Tibial artery (tissue), 4 donors: ENCODE measurements at regions not wholly inside any gene's neighbourhood (a gene's known extent, or its start where the extent isn't known, plus 50 kb on each side); places are given as distances from the start of the nearest gene placed in this dataset.

ENCODE experiments used
- DNase-seq, 2 donors: peaks; one replicate each; pipeline ENCODE4 v3.0.0-alpha.2; 2019
- H3K27ac ChIP-seq, 2 donors: fragments of 200-600 bp; sonication (generic) in 1 of 2; 1 replicate in 1 of 2; 2 replicates in 1 of 2; pipeline ENCODE4 v1.5.1; 2018 to 2019; ENCODE audit warnings: mild to moderate bottlenecking in 1 of 2
- H3K27me3 ChIP-seq, 2 donors: fragments of 200-600 bp; sonication (generic) in 1 of 2; one replicate each; pipeline versions ENCODE4 v1.5.1 to v1.6.0; 2016 to 2019
- H3K36me3 ChIP-seq, 3 donors: fragments of 200-600 bp; sonication (generic) in 2 of 3; one replicate each; pipeline ENCODE4 v1.5.1; 2016 to 2019; ENCODE audit warnings: mild to moderate bottlenecking in 2 of 3
- H3K4me1 ChIP-seq, 4 donors: fragments of 200-600 bp; sonication (generic) in 2 of 4; 1 replicate in 3 of 4; 2 replicates in 1 of 4; pipeline ENCODE4 v1.5.1; 2016 to 2019
- H3K4me3 ChIP-seq, 2 donors: fragments of 200-600 bp; sonication (generic) in 1 of 2; 1 replicate in 1 of 2; 2 replicates in 1 of 2; pipeline ENCODE4 v1.5.1; 2018 to 2019; ENCODE audit warnings: mild to moderate bottlenecking in 2 of 2
- H3K9me3 ChIP-seq, 3 donors: fragments of 200-600 bp; sonication (generic) in 1 of 3; one replicate each; pipeline ENCODE4 v1.5.1; 2016 to 2019
- intact Hi-C: fragments of 100-400 bp; cut with DNase I; formaldehyde crosslinking; loops from one replicate; pipeline ENCODE4 v1.15.0; 2023; ENCODE audit warnings: low total_unique reads
- TF ChIP-seq, protein P1 (sequence below), 2 experiments: fragments of 200-600 bp in 1 of 2; fragments of 450-650 bp in 1 of 2; IDR thresholded peaks; one replicate each; pipeline ENCODE4 v1.5.1; 2017 to 2019; ENCODE audit warnings: antibody characterized with exemption in 2 of 2, mild to moderate bottlenecking in 1 of 2, moderate library complexity in 1 of 2

- H3K27ac ChIP-seq, result no peak overlapping the region
- no peaks in the 10 kb centered on the region for H3K27me3 ChIP-seq
- no peaks in the 10 kb centered on the region for H3K9me3 ChIP-seq
- intact Hi-C loops, result no loop called here
- no peak overlapping the region for H3K4me3 ChIP-seq
- DNase-seq, result no peak
- TF ChIP-seq, protein P1, sequence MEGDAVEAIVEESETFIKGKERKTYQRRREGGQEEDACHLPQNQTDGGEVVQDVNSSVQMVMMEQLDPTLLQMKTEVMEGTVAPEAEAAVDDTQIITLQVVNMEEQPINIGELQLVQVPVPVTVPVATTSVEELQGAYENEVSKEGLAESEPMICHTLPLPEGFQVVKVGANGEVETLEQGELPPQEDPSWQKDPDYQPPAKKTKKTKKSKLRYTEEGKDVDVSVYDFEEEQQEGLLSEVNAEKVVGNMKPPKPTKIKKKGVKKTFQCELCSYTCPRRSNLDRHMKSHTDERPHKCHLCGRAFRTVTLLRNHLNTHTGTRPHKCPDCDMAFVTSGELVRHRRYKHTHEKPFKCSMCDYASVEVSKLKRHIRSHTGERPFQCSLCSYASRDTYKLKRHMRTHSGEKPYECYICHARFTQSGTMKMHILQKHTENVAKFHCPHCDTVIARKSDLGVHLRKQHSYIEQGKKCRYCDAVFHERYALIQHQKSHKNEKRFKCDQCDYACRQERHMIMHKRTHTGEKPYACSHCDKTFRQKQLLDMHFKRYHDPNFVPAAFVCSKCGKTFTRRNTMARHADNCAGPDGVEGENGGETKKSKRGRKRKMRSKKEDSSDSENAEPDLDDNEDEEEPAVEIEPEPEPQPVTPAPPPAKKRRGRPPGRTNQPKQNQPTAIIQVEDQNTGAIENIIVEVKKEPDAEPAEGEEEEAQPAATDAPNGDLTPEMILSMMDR (IDR thresholded peaks at IDR 0.05), result no peak
- peaks cover 0 to 25% (median 3%) of the 10 kb centered on the region in 4 donors for H3K4me1 ChIP-seq
- no peaks in the 10 kb centered on the region for H3K36me3 ChIP-seq
Measured at GRCh38 chr11:92376680-92377079, 152.1 kb downstream of the FAT3 start.

GRCh38 chr11:92380882-92381281, 156.3 kb downstream of the FAT3 start:
- intact Hi-C loops, result no loop called here
- DNase-seq, result no peak
- no peak overlapping the region for H3K27ac ChIP-seq
- TF ChIP-seq, protein P1 (IDR thresholded peaks at IDR 0.05), result no peak
- no peak overlapping the region for H3K4me3 ChIP-seq
- H3K36me3 ChIP-seq, result no peaks in the 10 kb centered on the region
- no peaks in the 10 kb centered on the region for H3K9me3 ChIP-seq
- no peaks in the 10 kb centered on the region for H3K27me3 ChIP-seq
- peaks cover 0 to 45% (median 16%) of the 10 kb centered on the region in 4 donors for H3K4me1 ChIP-seq

DNA sequence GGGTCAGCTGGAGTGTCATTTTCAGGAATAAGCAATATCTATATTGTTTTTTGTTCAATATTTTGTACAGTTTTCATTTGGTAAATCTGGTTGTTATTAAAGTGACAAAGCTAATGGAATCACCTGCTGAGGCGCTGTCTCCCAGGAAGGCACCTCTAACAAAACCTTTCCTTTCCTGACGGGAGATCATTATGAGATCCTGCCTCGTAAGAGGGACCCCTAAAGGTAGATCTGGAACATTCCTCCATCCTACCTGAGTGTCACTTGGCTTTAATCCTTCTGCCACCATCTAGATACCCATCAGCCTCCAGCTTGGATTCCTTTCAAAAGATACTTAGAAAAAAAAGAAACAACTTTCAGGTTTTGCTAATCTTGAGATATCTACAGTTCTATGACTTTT, 157.7 kb downstream of the FAT3 start:
- no peak for DNase-seq
- Histone ChIP-seq H3K4me3 (no peak overlapping the region), H3K27ac (no peak overlapping the region), H3K27me3 (no peaks in the 10 kb centered on the region), H3K9me3 (no peaks in the 10 kb centered on the region), H3K4me1 (peaks cover 0 to 35% (median 14%) of the 10 kb centered on the region in 4 donors), H3K36me3 (no peaks in the 10 kb centered on the region)
- intact Hi-C loops, result no loop called here
- TF ChIP-seq, protein P1 (IDR thresholded peaks at IDR 0.05), result no peak

DNA sequence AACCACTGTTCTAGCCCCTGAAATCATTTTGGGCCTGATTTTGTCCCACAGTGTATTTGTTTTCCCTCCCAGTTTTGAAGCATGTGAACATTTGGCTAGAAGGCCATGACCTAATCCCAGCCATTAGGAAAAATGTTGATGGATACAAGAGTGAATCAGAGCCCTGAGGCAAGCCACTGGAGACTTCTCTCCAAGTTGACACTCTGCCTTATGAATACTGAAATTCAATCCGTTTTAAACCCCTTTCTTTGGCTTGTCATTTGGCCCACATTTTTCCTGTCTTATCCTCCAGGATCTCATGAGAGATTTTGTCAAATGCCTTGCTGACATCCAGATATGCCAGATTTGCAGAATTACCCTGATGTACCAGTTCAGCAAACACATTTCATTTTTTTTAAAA, 158.8 kb downstream of the FAT3 start:
- DNase-seq, result peak in 1 of 2 donors; percentile 47
- no peaks in the 10 kb centered on the region for H3K9me3 ChIP-seq
- H3K27me3 ChIP-seq, result no peaks in the 10 kb centered on the region
- peaks cover 0 to 42% (median 14%) of the 10 kb centered on the region in 4 donors for H3K4me1 ChIP-seq
- TF ChIP-seq, protein P1 (IDR thresholded peaks at IDR 0.05), result no peak
- peak overlapping the region; percentile 20 to 26 for H3K27ac ChIP-seq
- intact Hi-C loops, result no loop called here
- H3K36me3 ChIP-seq, result no peaks in the 10 kb centered on the region
- H3K4me3 ChIP-seq, result no peak overlapping the region

DNA sequence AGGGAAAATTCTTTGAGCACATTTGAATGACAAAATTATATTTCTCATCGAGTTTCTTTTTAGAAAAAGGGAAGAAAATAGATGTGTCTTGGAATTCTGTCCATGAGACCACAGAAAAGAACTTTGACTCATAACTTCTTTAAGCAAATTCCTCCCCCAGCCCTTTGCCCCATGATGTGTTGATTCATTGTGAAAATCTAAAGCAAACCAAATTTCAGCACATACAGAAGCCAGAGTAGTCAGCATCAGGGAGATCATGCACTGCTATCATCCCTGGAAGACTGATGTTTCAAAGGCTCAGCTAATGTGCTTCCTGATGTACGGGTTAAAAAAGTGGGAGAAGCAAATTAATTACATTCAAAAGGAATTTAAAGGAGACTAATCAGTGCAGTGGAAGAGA, 159.7 kb downstream of the FAT3 start:
- TF ChIP-seq, protein P1 (IDR thresholded peaks at IDR 0.05), result no peak
- Histone ChIP-seq H3K4me3 (no peak overlapping the region), H3K9me3 (no peaks in the 10 kb centered on the region), H3K36me3 (no peaks in the 10 kb centered on the region), H3K27me3 (no peaks in the 10 kb centered on the region), H3K4me1 (peaks cover 0 to 46% (median 14%) of the 10 kb centered on the region in 4 donors), H3K27ac (no peak overlapping the region)
- no peak for DNase-seq
- intact Hi-C loops, result no loop called here

- no peak for DNase-seq
- no peak overlapping the region for H3K27ac ChIP-seq
- TF ChIP-seq, protein P1 (IDR thresholded peaks at IDR 0.05), result no peak
- H3K4me1 ChIP-seq, result peaks cover 0 to 46% (median 14%) of the 10 kb centered on the region in 4 donors
- no peaks in the 10 kb centered on the region for H3K27me3 ChIP-seq
- H3K9me3 ChIP-seq, result no peaks in the 10 kb centered on the region
- no peaks in the 10 kb centered on the region for H3K36me3 ChIP-seq
- intact Hi-C loops, result no loop called here
- H3K4me3 ChIP-seq, result no peak overlapping the region
Measured at GRCh38 chr11:92384802-92385201, 160.2 kb downstream of the FAT3 start.
